Transverse colon (tissue), 4 donors: ENCODE measurements at regions not wholly inside any gene's neighbourhood (a gene's known extent, or its start where the extent isn't known, plus 50 kb on each side); places are given as distances from the start of the nearest gene placed in this dataset.

ENCODE experiments used
- CTCF ChIP-seq, 5 experiments: fragments of 200-600 bp in 3 of 5; fragments of 450-650 bp in 2 of 5; sonication (generic) in 3 of 5; IDR thresholded peaks; 1 replicate in 2 of 5; 2 replicates in 3 of 5; pipeline ENCODE4 v1.5.1; 2016 to 2017; ENCODE audit warnings: antibody characterized with exemption in 5 of 5, inconsistent platforms in 3 of 5, mild to moderate bottlenecking in 2 of 5, moderate library complexity in 1 of 5
- EP300 ChIP-seq: sonication (generic); formaldehyde crosslinking; IDR thresholded peaks from one replicate; pipeline ENCODE4 v1.6.1; 2017; ENCODE audit warnings: antibody characterized with exemption, low read depth
- POLR2A ChIP-seq: fragments of 450-650 bp; IDR thresholded peaks from one replicate; pipeline ENCODE4 v1.6.1; 2016; ENCODE audit warnings: antibody characterized with exemption, mild to moderate bottlenecking, moderate library complexity
- POLR2AphosphoS5 ChIP-seq, 3 donors: sonication (generic); formaldehyde crosslinking; IDR thresholded peaks; one replicate each; pipeline ENCODE4 v1.6.1; 2016; ENCODE audit warnings: antibody characterized with exemption in 3 of 3

DNA sequence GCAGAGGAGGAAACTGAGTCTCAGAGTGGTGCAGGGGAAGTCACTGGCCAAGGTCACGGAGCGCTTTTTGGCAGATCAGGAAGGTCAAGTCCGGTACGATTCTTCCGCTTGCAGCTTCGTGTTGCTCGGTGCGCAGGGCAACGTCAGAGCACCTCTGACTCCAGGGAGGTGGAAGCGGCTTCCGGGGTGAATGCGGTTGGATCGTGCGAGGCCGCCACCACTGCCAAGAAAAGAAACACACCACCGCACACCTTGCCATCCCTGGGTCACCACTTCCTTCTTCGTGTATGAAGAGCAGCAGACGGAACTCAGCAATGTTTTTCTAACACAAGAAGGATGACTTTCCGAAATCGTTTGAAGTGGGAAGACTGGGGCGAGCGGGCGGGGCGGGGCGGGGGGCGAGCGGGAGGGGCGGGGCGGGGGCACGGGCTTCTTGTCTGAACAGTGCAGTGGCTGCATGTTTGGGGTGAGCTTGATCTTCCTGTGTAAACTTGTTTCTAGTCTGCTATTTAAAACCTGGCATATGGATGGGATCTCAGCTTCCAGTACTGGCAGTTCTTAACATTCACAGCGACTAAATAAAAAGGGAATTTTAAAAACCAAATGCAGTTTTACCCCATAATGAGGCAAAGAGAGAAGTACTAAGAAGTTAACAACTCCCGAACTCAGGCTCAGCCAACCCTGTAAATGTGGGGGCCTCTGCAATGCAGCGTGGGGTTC, 300.0 kb downstream of the RRAGC start:
- no peak for TF ChIP-seq CTCF (IDR thresholded peaks at IDR 0.05)
- no peak for TF ChIP-seq POLR2AphosphoS5 (IDR thresholded peaks at IDR 0.05)
- TF ChIP-seq POLR2A, result no peak
- no peak for TF ChIP-seq EP300
